K562 (cell line): ENCODE measurements at regions not wholly inside any gene's neighbourhood (a gene's known extent, or its start where the extent isn't known, plus 50 kb on each side); places are given as distances from the start of the nearest gene placed in this dataset.

ENCODE experiments used
- ATAC-seq: fragments of 200-7000 bp; cut with Tn5 transposase; 3 replicates; pipeline ENCODE4 v1.9.1; 2020; ENCODE audit warnings: moderate library complexity
- BruUV-seq: library from RNA; stranded (reverse); fragments of 400-500 nt; replicated peaks from 2 replicates; lab custom pipeline; 2021; lab: Mats Ljungman, UMichigan
- CTCF ChIA-PET: fragments of 300-600 bp; formaldehyde crosslinking; extraction: SDS; loops from one replicate; lab custom pipeline; 2021; ENCODE audit warnings: low intra/inter-chr PET ratio; lab: Yijun Ruan, JAX
- POLR2A ChIA-PET: fragments of 300-600, 350-650 bp; sonication (Branson Sonifier 250); formaldehyde crosslinking; extraction: SDS; loops from one replicate; lab custom pipeline; 2021; ENCODE audit warnings: antibody characterized with exemption, inconsistent platforms; lab: Yijun Ruan, JAX
- DNase-seq, 4 experiments: peaks; one replicate each; pipeline versions ENCODE4 v3.0.0 to v3.0.0-alpha.2; 2011 to 2018; ENCODE audit warnings: low spot score in 3 of 4, mixed read lengths in 3 of 4; ENCODE audit errors: extremely low read depth in 1 of 4
- FAIRE-seq: peaks from 2 replicates; lab custom pipeline; 2011; peaks lifted over from hg19 to GRCh38; lab: Jason Lieb, UNC
- H2AFZ ChIP-seq: 2 replicates; pipeline ENCODE4 v1.6.0; 2011; ENCODE audit warnings: low read depth, low read length, control low read depth, inconsistent platforms
- H3K27ac ChIP-seq: fragments of 200-600 bp; 3 replicates; pipeline ENCODE4 v1.8.0; 2011; ENCODE audit warnings: low read depth, mild to moderate bottlenecking, control low read depth, inconsistent platforms, low read length, moderate library complexity, mixed read lengths; ENCODE audit errors: extremely low read depth
- H3K27me3 ChIP-seq, 2 experiments: fragments of 300-600 bp in 1 of 2; 2 replicates in 1 of 2; 3 replicates in 1 of 2; pipeline versions ENCODE4 v1.6.0 to v1.8.0; 2011; ENCODE audit warnings: inconsistent platforms in 2 of 2, low read length in 2 of 2, mild to moderate bottlenecking in 1 of 2, mixed read lengths in 1 of 2, moderate library complexity in 1 of 2; ENCODE audit not compliant: control insufficient read depth in 2 of 2, insufficient read depth in 2 of 2
- H3K36me3 ChIP-seq: fragments of 300-600 bp; 3 replicates; pipeline ENCODE4 v1.8.0; 2011; ENCODE audit warnings: mild to moderate bottlenecking, low read length, inconsistent platforms; ENCODE audit not compliant: control insufficient read depth, insufficient read depth
- H3K4me1 ChIP-seq, 2 experiments: fragments of 200-600 bp in 1 of 2; replicated peaks in 1 of 2; 2 replicates in 1 of 2; 3 replicates in 1 of 2; pipeline versions ENCODE4 v1.5.1 to v1.8.0; 2011; ENCODE audit warnings: inconsistent platforms in 2 of 2, low read length in 2 of 2, mild to moderate bottlenecking in 1 of 2, mixed read lengths in 1 of 2, moderate library complexity in 1 of 2; ENCODE audit not compliant: control insufficient read depth in 2 of 2, insufficient read depth in 2 of 2
- H3K4me2 ChIP-seq: 2 replicates; pipeline ENCODE4 v1.6.1; 2011; ENCODE audit warnings: low read length, control low read depth, inconsistent platforms, mixed read lengths; ENCODE audit not compliant: insufficient read depth
- H3K4me3 ChIP-seq: fragments of 200-600 bp; sonication (generic), shearing (Covaris generic); 2 replicates; pipeline ENCODE4 v1.5.1; 2016; ENCODE audit warnings: control low read depth, inconsistent platforms
- H3K79me2 ChIP-seq: fragments of 200-600 bp; 3 replicates; pipeline ENCODE4 v1.8.0; 2011; ENCODE audit warnings: low read length, inconsistent platforms; ENCODE audit not compliant: control insufficient read depth, insufficient read depth
- H3K9ac ChIP-seq, 2 experiments: 2 replicates each; pipeline versions ENCODE4 v1.6.0 to v1.6.1; 2011; ENCODE audit warnings: low read depth in 2 of 2, low read length in 2 of 2, control low read depth in 1 of 2, inconsistent platforms in 1 of 2, mild to moderate bottlenecking in 1 of 2, mixed read lengths in 1 of 2; ENCODE audit not compliant: insufficient read depth in 1 of 2
- H3K9me1 ChIP-seq: one replicate; pipeline ENCODE4 v1.6.0; 2011; ENCODE audit warnings: inconsistent platforms, mild to moderate bottlenecking, low read length, moderate library complexity; ENCODE audit not compliant: control insufficient read depth, insufficient read depth
- H3K9me3 ChIP-seq: replicated peaks from 2 replicates; pipeline ENCODE4 v1.5.1; 2011; ENCODE audit warnings: low read depth, low read length, inconsistent platforms; ENCODE audit not compliant: control insufficient read depth, insufficient read depth
- H4K20me1 ChIP-seq: replicated peaks from 2 replicates; pipeline ENCODE4 v1.6.1; 2011; ENCODE audit warnings: low read length, inconsistent platforms, mixed read lengths; ENCODE audit not compliant: control insufficient read depth, insufficient read depth
- C11orf30 ChIP-seq: fragments of 450-650 bp; IDR thresholded peaks from 2 replicates; pipeline ENCODE4 v1.6.1; 2016; ENCODE audit warnings: low read depth, mild to moderate bottlenecking
- MAFF ChIP-seq: IDR thresholded peaks from 2 replicates; pipeline ENCODE4 v1.6.1; 2012; ENCODE audit warnings: low read length, improper control_type of control experiment
- MAFG ChIP-seq: fragments of 450-650 bp; conservative IDR thresholded peaks from 2 replicates; pipeline ENCODE4 v1.6.1; 2016; ENCODE audit warnings: missing genetic modification characterization, missing compliant biosample characterization
- MAFK ChIP-seq: IDR thresholded peaks from 2 replicates; pipeline ENCODE4 v1.6.1; 2011; ENCODE audit warnings: low read length, improper control_type of control experiment
- POLR2AphosphoS2 ChIP-seq: IDR thresholded peaks from 2 replicates; pipeline ENCODE4 v1.6.1; 2012; ENCODE audit warnings: low read length, improper control_type of control experiment
- ZHX1 ChIP-seq: fragments of 150-350 bp; conservative IDR thresholded peaks from 2 replicates; pipeline ENCODE4 v1.6.1; 2014; ENCODE audit warnings: low read length
- ZNF316 ChIP-seq: fragments of 450-650 bp; IDR thresholded peaks from 2 replicates; pipeline ENCODE4 v1.6.1; 2016
- WGBS: fragments of 100-300 bp; shearing (Covaris generic); methylation state at CpG from one replicate; pipeline ENCODE4 v1.1.6; 2016; ENCODE audit warnings: low coverage, mixed read lengths; ENCODE audit not compliant: insufficient coverage; ENCODE audit errors: missing lambda C conversion rate; 5-methylcytosine and 5-hydroxymethylcytosine counted together
- in situ Hi-C: fragments of 300-500 bp; cut with MboI; formaldehyde crosslinking; loops from 4 replicates; pipeline ENCODE4 v1.15.0; 2018; ENCODE audit warnings: inconsistent platforms, mixed read lengths
- intact Hi-C: fragments of 100-400 bp; cut with micrococcal nuclease; formaldehyde crosslinking; loops from 2 replicates; pipeline ENCODE4 v1.14.2; 2022

GRCh38 chr2:191760655-191761262 is 82.8 kb downstream of the NABP1 start:
- FAIRE-seq (no peak), DNase-seq (no peak), ATAC-seq (no peak)
- ChIA-PET POLR2A (no interaction called here), CTCF (no interaction called here)
- H3K27me3 ChIP-seq: no peaks in the 10 kb centered on the region
- no peak overlapping the region for H3K4me2 ChIP-seq
- intact Hi-C loops (no loop called here), in situ Hi-C loops (no loop called here)
- H3K9me3 ChIP-seq: no peaks in the 10 kb centered on the region
- H3K4me3 ChIP-seq: no peak overlapping the region
- H3K27ac ChIP-seq: no peak overlapping the region
- no peaks in the 10 kb centered on the region for H3K79me2 ChIP-seq
- peak; percentile 43; the same call in 1 of the 2 replicates for TF ChIP-seq MAFG (tag)
- TF ChIP-seq ZHX1: no peak
- no peak for TF ChIP-seq POLR2AphosphoS2
- peak; percentile 81 for TF ChIP-seq ZNF316
- peak; percentile 69 for TF ChIP-seq C11orf30
- peak; percentile 55 for TF ChIP-seq MAFK
- 0 out of 2 replicates have a peak, but pooled peaks have one; percentile 45 for TF ChIP-seq MAFF
- H3K4me1 ChIP-seq: peaks cover 0 to 4% of the 10 kb centered on the region in 2 experiments; a peak in 4 of 5 replicates
- no peaks in the 10 kb centered on the region for H4K20me1 ChIP-seq
- H3K36me3 ChIP-seq: no peaks in the 10 kb centered on the region
- WGBS: 28% methylated on average over 4 of the region's 4 CpGs
- H2AFZ ChIP-seq: no peak overlapping the region
- H3K9me1 ChIP-seq: no peaks in the 10 kb centered on the region
- BruUV-seq: no TSS peak
- H3K9ac ChIP-seq: no peak overlapping the region
